ENCODE measurements at regions not wholly inside any gene's neighbourhood (a gene's known extent, or its start where the extent isn't known, plus 50 kb on each side); places are given as distances from the start of the nearest gene placed in this dataset.
A peak's percentile ranks its signal among the peaks of the same experiment; 100 is the strongest.

GRCh38 chr2:177072090-177072489, 140.5 kb upstream of the HNRNPA3 start:
- ChIA-PET POLR2A (ENCODE audit: low non-redundant PET) (no interaction called here), CTCF (interaction anchor here (0.5 to 1.4 kb wide), 8 partner anchors 16 to 617 kb away, joined by 3 to 6 read pairs (median 3); no protein-coding TSS in a partner anchor)
- Histone ChIP-seq H3K9me3 (ENCODE audit: low read depth, low read length, poor library complexity, severe bottlenecking) (no peaks in the 10 kb centered on the region), H3K27me3 (replicated peaks; ENCODE audit: insufficient read depth, low read depth, low read length, poor library complexity) (peaks cover 3% of the 10 kb centered on the region), H3K4me3 (ENCODE audit: low read depth, low read length, poor library complexity, severe bottlenecking) (no peak overlapping the region), H3K27ac (ENCODE audit: low read depth, low read length, poor library complexity, severe bottlenecking) (no peak overlapping the region), H3K36me3 (ENCODE audit: insufficient read depth, low read length, poor library complexity, severe bottlenecking) (no peaks in the 10 kb centered on the region), H3K4me1 (ENCODE audit: insufficient read depth, low read length, poor library complexity, severe bottlenecking) (peaks cover 40% of the 10 kb centered on the region)
- DNase-seq (ENCODE audit: low spot score): peak; percentile 93
- TF ChIP-seq EZH2 (IDR thresholded peaks at IDR 0.05; ENCODE audit: borderline replicate concordance, low read depth, low read length, poor library complexity, severe bottlenecking): no peak
- TF ChIP-seq, protein P1, sequence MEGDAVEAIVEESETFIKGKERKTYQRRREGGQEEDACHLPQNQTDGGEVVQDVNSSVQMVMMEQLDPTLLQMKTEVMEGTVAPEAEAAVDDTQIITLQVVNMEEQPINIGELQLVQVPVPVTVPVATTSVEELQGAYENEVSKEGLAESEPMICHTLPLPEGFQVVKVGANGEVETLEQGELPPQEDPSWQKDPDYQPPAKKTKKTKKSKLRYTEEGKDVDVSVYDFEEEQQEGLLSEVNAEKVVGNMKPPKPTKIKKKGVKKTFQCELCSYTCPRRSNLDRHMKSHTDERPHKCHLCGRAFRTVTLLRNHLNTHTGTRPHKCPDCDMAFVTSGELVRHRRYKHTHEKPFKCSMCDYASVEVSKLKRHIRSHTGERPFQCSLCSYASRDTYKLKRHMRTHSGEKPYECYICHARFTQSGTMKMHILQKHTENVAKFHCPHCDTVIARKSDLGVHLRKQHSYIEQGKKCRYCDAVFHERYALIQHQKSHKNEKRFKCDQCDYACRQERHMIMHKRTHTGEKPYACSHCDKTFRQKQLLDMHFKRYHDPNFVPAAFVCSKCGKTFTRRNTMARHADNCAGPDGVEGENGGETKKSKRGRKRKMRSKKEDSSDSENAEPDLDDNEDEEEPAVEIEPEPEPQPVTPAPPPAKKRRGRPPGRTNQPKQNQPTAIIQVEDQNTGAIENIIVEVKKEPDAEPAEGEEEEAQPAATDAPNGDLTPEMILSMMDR (conservative IDR thresholded peaks at IDR 0.05; ENCODE audit: low read depth, low read length): no peak
- intact Hi-C loops (cut with micrococcal nuclease; ENCODE audit: unreplicated experiment): no loop called here
- BruUV-seq (replicated peaks): no TSS peak

DNA sequence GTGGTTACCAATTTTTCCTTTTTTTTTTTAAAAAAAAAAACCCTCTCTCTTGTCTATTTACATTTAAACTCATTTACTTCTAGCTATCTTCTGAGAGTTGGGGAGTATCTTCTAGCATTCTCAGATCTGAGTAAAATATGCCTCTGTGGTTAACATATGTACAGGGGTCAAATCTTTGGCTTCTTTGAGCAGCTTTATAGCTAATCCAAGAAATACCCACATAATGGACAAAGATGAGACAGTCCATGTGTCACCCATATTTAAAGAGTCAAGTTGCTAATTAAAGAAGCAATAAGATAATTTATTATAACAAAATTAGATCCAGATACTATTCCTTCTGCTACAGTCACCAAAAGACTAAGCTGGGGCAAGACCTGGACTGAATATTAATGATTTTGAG, 139.0 kb upstream of the HNRNPA3 start:
- POLR2A ChIA-PET (ENCODE audit: low non-redundant PET): no interaction called here
- intact Hi-C loops (cut with micrococcal nuclease; ENCODE audit: unreplicated experiment): no loop called here

DNA sequence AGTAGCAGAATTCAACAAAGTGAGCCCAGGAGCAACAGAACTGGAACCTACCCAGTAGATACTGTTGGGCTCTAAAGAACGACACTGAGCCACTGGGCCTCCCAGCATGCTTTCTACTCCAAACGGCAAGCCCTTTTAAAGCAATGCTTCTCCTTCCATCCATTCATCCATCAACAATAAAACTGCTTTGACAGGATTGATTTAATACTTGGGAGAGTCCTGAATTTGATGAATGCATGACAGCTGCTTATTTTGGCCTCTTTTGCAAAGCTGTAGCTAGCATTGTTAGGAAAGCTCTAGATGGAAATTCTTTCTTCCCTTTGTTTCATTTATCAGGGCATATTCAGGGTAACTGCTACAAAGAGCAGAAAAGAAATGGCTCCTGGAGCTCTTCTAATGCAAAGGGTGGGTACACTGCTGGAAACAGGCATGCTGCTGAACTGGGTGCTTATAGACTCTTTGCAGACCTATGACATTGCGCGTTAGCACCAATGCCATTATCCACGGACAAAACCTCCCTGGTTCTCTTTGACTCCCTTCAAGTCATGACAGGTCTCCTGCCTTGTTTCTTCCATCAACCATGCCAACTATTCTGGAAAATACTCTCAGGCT, 138.4 kb upstream of the HNRNPA3 start:
- Histone ChIP-seq H3K4me3 (ENCODE audit: low read depth, low read length, poor library complexity, severe bottlenecking) (no peak overlapping the region), H3K4me1 (ENCODE audit: insufficient read depth, low read length, poor library complexity, severe bottlenecking) (peaks cover 40% of the 10 kb centered on the region), H3K36me3 (ENCODE audit: insufficient read depth, low read length, poor library complexity, severe bottlenecking) (no peaks in the 10 kb centered on the region), H3K27ac (ENCODE audit: low read depth, low read length, poor library complexity, severe bottlenecking) (no peak overlapping the region), H3K9me3 (ENCODE audit: low read depth, low read length, poor library complexity, severe bottlenecking) (no peaks in the 10 kb centered on the region), H3K27me3 (replicated peaks; ENCODE audit: insufficient read depth, low read depth, low read length, poor library complexity) (peaks cover 3% of the 10 kb centered on the region)
- no TSS peak for BruUV-seq (replicated peaks)
- TF ChIP-seq, protein P1 (conservative IDR thresholded peaks at IDR 0.05; ENCODE audit: low read depth, low read length): no peak
- no peak for TF ChIP-seq EZH2 (IDR thresholded peaks at IDR 0.05; ENCODE audit: borderline replicate concordance, low read depth, low read length, poor library complexity, severe bottlenecking)
- ChIA-PET POLR2A (ENCODE audit: low non-redundant PET) (no interaction called here), CTCF (no interaction called here)
- intact Hi-C loops (cut with micrococcal nuclease; ENCODE audit: unreplicated experiment): no loop called here
- DNase-seq (ENCODE audit: low spot score): peak; percentile 3

More for the DNA sequence above, 139.0 kb upstream of the HNRNPA3 start:
- H3K36me3 ChIP-seq (ENCODE audit: insufficient read depth, low read length, poor library complexity, severe bottlenecking): no peaks in the 10 kb centered on the region
- H3K27me3 ChIP-seq (replicated peaks; ENCODE audit: insufficient read depth, low read depth, low read length, poor library complexity): peaks cover 3% of the 10 kb centered on the region
- no TSS peak for BruUV-seq (replicated peaks)
- TF ChIP-seq, protein P1 (conservative IDR thresholded peaks at IDR 0.05; ENCODE audit: low read depth, low read length): no peak
- no peak for TF ChIP-seq EZH2 (IDR thresholded peaks at IDR 0.05; ENCODE audit: borderline replicate concordance, low read depth, low read length, poor library complexity, severe bottlenecking)
- DNase-seq (ENCODE audit: low spot score): no peak
- H3K4me1 ChIP-seq (ENCODE audit: insufficient read depth, low read length, poor library complexity, severe bottlenecking): peaks cover 40% of the 10 kb centered on the region
- CTCF ChIA-PET: no interaction called here
- no peak overlapping the region for H3K4me3 ChIP-seq (ENCODE audit: low read depth, low read length, poor library complexity, severe bottlenecking)
- H3K9me3 ChIP-seq (ENCODE audit: low read depth, low read length, poor library complexity, severe bottlenecking): no peaks in the 10 kb centered on the region
- H3K27ac ChIP-seq (ENCODE audit: low read depth, low read length, poor library complexity, severe bottlenecking): no peak overlapping the region
